Tibial artery (tissue), 4 donors: ENCODE measurements at regions not wholly inside any gene's neighbourhood (a gene's known extent, or its start where the extent isn't known, plus 50 kb on each side); places are given as distances from the start of the nearest gene placed in this dataset.
"Not testable (repeated sequence)": the region's sequence is repeated elsewhere in the genome, so short reads cannot be mapped to it uniquely, and the experiment has no call there.

Experiments
- DNase-seq, 2 donors: peaks; one replicate each; pipeline ENCODE4 v3.0.0-alpha.2; 2019
- H3K27ac ChIP-seq, 2 donors: fragments of 200-600 bp; sonication (generic) in 1 of 2; 1 replicate in 1 of 2; 2 replicates in 1 of 2; pipeline ENCODE4 v1.5.1; 2018 to 2019; ENCODE audit warnings: mild to moderate bottlenecking in 1 of 2
- H3K27me3 ChIP-seq, 2 donors: fragments of 200-600 bp; sonication (generic) in 1 of 2; one replicate each; pipeline versions ENCODE4 v1.5.1 to v1.6.0; 2016 to 2019
- H3K36me3 ChIP-seq, 3 donors: fragments of 200-600 bp; sonication (generic) in 2 of 3; one replicate each; pipeline ENCODE4 v1.5.1; 2016 to 2019; ENCODE audit warnings: mild to moderate bottlenecking in 2 of 3
- H3K4me1 ChIP-seq, 4 donors: fragments of 200-600 bp; sonication (generic) in 2 of 4; 1 replicate in 3 of 4; 2 replicates in 1 of 4; pipeline ENCODE4 v1.5.1; 2016 to 2019
- H3K4me3 ChIP-seq, 2 donors: fragments of 200-600 bp; sonication (generic) in 1 of 2; 1 replicate in 1 of 2; 2 replicates in 1 of 2; pipeline ENCODE4 v1.5.1; 2018 to 2019; ENCODE audit warnings: mild to moderate bottlenecking in 2 of 2
- H3K9me3 ChIP-seq, 3 donors: fragments of 200-600 bp; sonication (generic) in 1 of 3; one replicate each; pipeline ENCODE4 v1.5.1; 2016 to 2019
- CTCF ChIP-seq, 2 experiments: fragments of 200-600 bp in 1 of 2; fragments of 450-650 bp in 1 of 2; IDR thresholded peaks; one replicate each; pipeline ENCODE4 v1.5.1; 2017 to 2019; ENCODE audit warnings: antibody characterized with exemption in 2 of 2, mild to moderate bottlenecking in 1 of 2, moderate library complexity in 1 of 2
- intact Hi-C: fragments of 100-400 bp; cut with DNase I; formaldehyde crosslinking; loops from one replicate; pipeline ENCODE4 v1.15.0; 2023; ENCODE audit warnings: low total_unique reads

GRCh38 chr10:21036757-21037156 lies 139.6 kb upstream of the NEBL start:
- H3K4me1 ChIP-seq = no peaks in the 10 kb centered on the region
- no peaks in the 10 kb centered on the region for H3K36me3 ChIP-seq
- no peaks in the 10 kb centered on the region for H3K27me3 ChIP-seq
- H3K4me3 ChIP-seq = no peak overlapping the region
- TF ChIP-seq CTCF (IDR thresholded peaks at IDR 0.05) = no peak
- no peak for DNase-seq
- H3K27ac ChIP-seq = no peak overlapping the region
- intact Hi-C loops = no loop called here
- H3K9me3 ChIP-seq = no peaks in the 10 kb centered on the region

- H3K4me3 ChIP-seq, H3K27me3 ChIP-seq, H3K36me3 ChIP-seq, H3K9me3 ChIP-seq, intact Hi-C loops, DNase-seq, H3K4me1 ChIP-seq, H3K27ac ChIP-seq: not testable (repeated sequence)
These were observed 137.7 kb upstream of the NEBL start for GRCh38 chr10:21034770-21035169.

GRCh38 chr10:21034241-21034640 lies 137.1 kb upstream of the NEBL start:
- intact Hi-C loops = no loop called here

GRCh38 chr10:21032587-21033319 lies 135.6 kb upstream of the NEBL start:
- Histone ChIP-seq H3K4me3 (no peak overlapping the region), H3K27me3 (no peaks in the 10 kb centered on the region), H3K9me3 (no peaks in the 10 kb centered on the region), H3K4me1 (no peaks in the 10 kb centered on the region), H3K36me3 (no peaks in the 10 kb centered on the region), H3K27ac (no peak overlapping the region)
- intact Hi-C loops = no loop called here
- no peak for TF ChIP-seq CTCF (IDR thresholded peaks at IDR 0.05)
- no peak for DNase-seq

More at GRCh38 chr10:21034241-21034640, 137.1 kb upstream of the NEBL start:
- Histone ChIP-seq H3K36me3 (no peaks in the 10 kb centered on the region), H3K27me3 (no peaks in the 10 kb centered on the region), H3K4me3 (no peak overlapping the region), H3K27ac (no peak overlapping the region), H3K4me1 (no peaks in the 10 kb centered on the region), H3K9me3 (no peaks in the 10 kb centered on the region)
- TF ChIP-seq CTCF (IDR thresholded peaks at IDR 0.05) = no peak
- DNase-seq = no peak

GRCh38 chr10:21031232-21031795 lies 134.2 kb upstream of the NEBL start:
- H3K4me1 ChIP-seq = no peaks in the 10 kb centered on the region
- intact Hi-C loops = no loop called here
- no peak overlapping the region for H3K27ac ChIP-seq
- H3K9me3 ChIP-seq = no peaks in the 10 kb centered on the region
- H3K36me3 ChIP-seq = no peaks in the 10 kb centered on the region
- no peak for TF ChIP-seq CTCF (IDR thresholded peaks at IDR 0.05)
- no peaks in the 10 kb centered on the region for H3K27me3 ChIP-seq
- DNase-seq = no peak
- H3K4me3 ChIP-seq = no peak overlapping the region

GRCh38 chr10:21030091-21030490 lies 133.0 kb upstream of the NEBL start:
- no peak overlapping the region for H3K27ac ChIP-seq
- no peaks in the 10 kb centered on the region for H3K27me3 ChIP-seq
- no peak for TF ChIP-seq CTCF (IDR thresholded peaks at IDR 0.05)
- H3K9me3 ChIP-seq = no peaks in the 10 kb centered on the region
- no peaks in the 10 kb centered on the region for H3K36me3 ChIP-seq
- no peaks in the 10 kb centered on the region for H3K4me1 ChIP-seq
- H3K4me3 ChIP-seq = no peak overlapping the region
- intact Hi-C loops = no loop called here
- DNase-seq = no peak
